ENCODE measurements at regions not wholly inside any gene's neighbourhood (a gene's known extent, or its start where the extent isn't known, plus 50 kb on each side); places are given as distances from the start of the nearest gene placed in this dataset.
A peak's percentile ranks its signal among the peaks of the same experiment; 100 is the strongest.

DNA sequence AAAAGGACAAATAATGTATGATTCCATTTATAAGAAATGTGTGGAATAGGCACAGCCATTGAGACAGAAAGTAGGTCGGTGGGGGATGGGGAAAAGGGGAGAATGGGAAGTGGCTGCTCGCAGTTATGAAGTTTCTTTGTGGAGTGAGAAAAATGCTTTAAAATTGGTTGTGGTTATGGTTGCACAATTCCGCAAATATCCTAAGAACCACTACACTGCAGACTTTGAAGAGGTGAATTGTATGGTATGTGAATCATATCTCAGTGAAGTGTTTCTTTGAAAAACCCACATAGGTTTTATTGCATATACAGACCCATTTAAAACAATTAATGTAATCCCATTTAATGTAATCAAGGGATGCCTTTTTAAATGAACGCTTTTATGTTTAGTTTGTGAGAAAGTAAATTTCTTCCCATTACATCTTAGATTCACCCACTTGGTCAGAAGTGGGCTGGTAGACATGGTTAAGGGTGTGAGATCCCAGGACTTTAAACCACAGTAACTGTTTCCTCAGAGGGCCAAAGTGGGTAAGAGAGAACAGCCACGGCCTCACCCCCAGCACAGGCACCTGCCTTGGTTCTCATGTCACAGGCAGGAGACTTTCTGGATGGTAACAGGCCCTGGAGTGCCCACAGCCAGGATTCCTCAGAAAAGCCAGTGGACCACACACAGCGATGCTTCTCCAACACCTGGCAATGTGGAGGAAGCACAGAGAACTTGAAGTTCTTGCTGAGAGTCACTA is 119.3 kb upstream of the GJB6 start:
- DNase-seq: no peak

DNA sequence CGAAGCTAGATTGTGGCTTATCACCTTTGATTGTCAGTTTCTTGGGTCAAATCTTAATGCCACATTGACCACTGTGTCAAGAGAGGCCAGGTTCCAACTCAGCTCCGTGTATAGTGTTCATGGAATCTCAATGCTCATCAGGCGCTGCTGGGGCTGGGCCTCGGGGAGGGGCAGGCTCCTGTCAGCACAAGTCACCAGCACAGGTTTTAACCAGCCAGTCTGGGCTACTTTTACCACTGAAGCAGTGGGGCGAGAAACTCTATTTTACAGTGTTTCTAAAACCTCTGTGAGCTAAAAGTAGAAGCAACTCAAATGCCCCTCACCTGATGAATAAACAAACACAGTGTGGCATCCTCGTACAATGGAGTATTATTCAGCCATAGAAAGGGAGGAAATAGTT is 118.7 kb upstream of the GJB6 start:
- no peak for DNase-seq

DNA sequence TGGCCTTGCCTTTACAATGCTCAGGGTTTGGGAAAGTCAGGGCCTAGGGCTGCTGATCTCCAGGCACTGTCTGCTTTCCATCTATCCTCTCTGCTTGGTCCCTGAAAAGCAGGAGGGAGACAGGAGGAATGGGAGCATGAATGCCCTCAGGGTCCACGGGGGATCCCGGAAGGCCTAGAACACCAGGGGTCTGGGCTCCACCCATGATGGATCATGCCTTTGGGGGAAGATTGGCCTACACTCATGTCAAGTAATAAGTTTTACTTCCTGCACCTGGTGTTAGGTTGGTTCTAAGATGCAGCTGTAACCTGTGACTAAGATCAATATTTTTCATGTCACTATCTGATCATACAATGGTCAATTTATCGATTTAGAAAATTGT is 118.3 kb upstream of the GJB6 start:
- DNase-seq: no peak

DNA sequence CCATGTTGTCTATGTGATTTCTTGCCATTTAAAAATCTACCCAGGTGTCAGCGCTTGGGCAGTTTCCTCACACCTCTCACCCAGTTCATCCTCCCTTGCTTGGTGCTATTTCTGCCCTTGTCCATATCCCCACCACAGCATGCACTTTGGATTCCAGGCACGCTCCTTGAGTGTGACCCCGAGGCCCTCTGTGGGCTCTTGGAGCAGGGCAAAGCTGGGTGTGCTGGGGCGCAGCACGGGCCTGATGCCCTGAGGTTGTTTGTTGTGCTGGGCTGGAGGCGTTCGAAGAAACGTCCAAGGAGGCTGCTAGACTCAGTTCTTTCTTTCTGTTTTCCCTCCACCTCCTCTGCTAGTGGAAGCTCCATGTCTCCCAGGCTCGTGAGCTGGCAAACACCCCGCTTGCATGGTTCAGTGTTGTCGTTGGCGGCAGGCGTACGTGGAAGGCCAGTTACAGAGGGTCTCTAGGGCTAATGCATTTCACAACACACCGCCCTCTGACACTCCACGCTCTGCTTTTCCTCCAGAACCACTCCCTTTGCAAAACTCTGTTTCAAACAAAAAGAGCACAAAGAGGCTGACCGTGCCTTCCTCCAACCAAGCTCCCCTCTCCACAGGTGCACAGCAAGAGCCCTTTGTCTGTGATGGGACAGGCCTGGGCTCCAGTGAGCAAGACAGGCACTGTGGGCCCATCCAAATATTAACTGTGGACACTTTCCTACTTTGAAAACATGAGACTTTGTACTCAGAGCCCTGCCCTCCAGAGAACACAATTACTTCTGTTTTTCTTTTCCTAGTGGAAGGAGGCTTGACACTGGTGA is 117.7 kb upstream of the GJB6 start:
- DNase-seq: no peak

DNA sequence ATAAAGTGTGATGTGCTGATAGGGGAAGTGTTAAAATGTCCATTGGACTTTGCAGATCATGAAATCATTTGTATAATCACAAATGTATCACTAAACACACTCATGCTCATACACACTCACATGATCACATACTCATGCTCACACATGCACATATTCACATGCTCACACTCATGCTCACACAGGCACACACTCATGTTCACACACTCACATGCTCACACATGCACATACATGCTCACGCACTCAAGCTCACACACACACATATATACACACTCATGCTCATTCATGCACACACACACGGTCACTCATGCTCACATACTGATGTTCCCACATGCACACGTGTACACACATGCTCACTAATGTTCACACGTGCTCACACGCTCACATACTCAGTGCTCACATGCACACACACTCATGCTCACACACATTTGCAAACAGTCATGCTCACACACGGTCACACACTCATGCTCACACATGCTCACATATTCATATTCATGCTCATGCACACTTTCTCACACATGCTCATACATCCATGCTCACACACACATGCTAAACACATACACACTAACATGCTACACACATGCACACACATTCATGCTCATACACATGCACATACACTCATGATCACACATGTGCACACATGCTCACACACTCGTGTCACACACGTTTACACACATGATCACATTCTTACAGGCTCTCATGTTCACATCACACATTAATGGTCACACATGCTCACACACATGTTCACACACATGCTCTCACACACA is 116.7 kb upstream of the GJB6 start:
- DNase-seq: no peak

DNA sequence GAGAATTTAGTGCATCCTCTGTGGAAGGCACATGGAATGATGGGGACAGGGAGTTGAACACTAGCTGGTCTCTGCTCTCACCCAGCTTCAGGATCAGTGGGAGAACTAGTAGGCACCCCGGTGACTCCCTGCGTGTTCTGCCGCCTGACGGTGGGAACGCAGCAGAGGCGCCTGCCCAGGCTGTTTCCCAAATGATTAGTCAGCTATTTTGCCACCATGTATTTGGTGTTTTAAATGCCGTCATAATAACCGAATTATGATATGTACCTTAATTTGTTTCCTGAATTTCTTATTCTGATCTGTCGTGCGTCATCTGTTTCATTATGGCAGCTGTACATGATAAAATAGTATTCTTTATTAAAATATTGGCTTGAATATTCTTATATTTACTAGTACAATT is 115.9 kb upstream of the GJB6 start:
- no peak for DNase-seq

DNA sequence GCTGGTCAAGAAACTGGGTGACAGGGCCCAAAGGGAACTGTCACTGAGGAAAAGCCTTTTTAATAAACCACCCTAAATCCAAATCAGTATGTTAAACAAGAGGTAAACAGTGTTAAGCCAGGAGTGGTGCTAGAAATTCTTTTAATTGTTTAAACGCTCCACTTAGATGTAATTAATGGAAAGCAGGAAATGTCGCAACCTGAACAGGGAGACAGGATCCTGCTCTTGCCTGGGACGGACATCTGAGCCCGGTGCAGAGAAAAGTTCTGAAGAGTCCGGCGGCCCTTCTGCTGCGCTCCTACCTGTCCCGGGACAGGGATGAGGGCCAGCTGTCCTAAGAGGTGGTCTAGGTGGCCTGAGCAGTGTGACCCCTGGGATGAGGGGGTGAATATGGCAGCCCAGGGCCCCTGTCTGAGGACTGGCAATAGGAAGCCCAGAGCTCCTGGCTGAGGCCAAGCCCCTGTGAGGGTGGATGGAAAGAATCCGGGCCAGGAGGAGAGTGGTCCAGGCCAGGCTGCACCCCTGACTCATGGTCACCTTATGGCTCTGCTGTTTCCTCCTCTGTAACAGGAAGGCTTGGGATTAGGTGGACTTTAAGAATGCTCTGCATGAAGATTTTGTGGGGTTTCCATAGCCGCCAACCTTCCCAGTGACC is 112.8 kb upstream of the GJB6 start:
- DNase-seq: no peak

DNA sequence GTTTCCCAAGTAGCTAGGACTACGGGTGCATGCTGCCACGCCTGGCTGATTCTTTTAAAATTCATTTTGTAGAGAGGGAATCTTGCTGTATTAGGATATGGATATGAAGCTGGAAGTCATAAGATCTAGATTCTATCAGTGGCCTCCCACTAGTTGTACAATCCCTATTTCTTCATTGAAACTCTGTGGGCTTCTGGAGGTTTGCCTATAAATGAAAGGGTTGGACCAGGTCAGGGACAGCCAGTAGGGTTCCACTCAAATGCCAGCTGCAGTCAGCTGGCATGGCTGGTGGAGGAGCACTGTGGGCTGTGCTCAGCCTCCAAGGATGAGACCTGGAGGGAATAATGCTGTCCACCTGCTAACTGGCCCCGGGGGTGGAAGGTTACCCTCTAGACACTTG is 110.2 kb upstream of the GJB6 start:
- DNase-seq: no peak

DNA sequence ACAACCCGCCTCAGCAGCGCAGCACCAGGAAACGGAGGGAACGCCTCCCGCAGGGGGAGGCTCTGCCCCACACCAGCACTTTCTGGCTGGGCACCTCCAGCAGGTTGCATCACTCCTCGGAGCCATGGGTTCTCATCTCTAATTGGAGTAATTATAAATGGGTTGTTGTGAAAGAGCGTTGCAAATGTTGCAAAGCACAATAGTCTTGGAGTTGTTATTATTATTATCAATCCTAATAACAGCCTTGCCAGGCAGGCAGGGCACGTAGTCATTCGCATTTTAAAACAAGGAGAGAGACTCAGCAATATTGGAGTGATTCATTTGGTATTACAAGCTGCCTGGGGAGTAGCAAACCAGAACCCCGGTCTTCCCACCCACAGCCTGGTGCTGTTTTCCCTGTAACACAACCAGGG is 108.6 kb upstream of the GJB6 start:
- no peak for DNase-seq

DNA sequence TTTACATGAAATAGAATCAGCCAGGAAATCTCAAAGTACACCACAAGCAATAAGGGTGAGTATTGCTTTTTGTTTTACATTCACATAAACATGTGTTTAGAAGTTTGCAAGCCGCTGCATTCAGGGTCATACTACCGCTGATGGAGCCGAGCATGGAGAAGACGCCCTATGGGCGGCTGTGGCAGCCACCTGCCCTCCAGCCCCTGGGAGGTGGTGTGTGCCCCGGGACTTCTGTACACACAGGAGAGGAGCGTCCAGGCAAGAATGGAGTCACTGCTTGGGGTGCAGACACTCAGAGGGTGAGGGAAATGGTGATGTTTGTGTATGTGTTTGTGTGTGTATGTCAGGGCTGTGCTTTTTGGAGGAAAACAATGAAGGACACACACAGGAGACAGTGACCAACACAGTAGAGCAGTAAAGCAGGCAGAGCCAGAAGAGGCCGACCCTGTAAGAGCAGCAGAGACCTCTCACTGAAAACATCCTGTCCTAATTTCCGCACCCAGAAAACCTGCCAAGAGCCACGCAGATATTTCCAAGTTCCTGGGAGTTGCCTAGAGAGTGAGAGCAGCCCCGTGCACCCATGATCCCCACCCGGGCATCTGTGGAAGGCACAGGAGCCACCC is 108.1 kb upstream of the GJB6 start:
- peak; percentile 10 for DNase-seq

DNA sequence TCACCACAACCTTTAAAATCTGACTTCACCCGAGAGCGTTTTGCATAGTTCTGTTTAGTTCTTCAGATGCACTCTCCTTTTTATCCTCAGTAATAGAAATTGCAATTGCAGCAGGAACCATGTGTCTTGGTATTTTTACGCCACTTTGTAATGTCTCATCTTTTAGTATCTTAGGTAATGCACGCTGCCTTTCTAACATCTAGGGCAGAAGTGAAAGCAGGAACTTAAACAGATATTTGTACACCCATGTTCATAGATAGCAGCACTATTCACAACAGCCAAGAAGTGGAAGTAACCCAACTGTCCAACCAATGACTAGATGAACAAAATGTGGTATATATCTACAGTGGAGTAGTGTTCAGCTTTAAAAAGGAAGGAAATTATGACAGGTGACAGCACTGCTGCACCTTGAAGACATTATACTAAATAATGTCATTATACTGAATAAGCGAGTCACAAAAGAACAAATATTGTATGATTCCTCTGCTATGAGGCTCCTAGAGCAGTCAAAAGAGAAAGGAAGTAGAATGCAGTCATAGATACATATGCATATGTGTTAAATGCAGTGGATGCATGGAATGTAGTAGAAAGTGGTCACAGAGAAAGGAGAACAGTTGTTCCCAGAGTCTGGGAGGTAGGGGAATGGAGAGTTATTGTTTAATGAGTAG is 105.9 kb upstream of the GJB6 start:
- DNase-seq: no peak

DNA sequence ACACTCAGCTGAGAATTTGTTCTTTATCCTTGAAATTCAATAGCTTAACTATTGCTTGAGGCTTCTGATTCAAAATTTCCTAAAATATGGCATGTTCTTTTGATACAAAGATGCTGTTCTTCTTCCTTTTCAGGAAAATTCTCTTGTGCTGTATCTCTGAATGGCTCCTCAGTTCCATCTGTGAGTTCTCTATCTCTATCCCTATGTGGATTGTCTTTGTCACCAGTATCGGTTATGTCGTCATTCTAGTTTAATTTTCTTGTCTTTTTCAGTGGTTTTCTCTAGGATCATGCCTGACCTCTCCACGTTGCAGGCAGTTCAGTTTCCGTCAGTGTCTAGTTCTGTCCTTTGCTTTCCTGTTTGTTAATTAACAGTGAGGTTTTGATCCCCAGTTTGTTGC is 104.6 kb upstream of the GJB6 start:
- DNase-seq: no peak

DNA sequence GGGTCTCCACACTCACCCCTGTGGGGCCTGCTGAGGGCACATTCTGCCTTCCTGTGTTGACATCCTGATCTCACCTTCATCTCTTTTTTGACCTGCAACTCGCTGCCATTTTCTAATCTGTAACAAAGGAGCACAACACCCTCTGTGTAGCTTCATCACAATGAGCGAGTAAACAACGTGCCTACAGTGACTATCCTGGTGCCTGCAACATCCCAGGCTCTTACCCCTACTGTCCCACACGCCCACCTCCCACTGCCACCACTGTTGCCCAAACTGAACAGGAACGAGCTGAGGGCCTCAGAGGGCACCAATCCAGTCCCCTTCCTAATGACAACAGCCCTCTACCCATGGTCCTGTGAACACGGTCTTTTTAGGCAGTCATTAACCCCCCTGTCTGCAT is 102.2 kb upstream of the GJB6 start:
- no peak for DNase-seq

DNA sequence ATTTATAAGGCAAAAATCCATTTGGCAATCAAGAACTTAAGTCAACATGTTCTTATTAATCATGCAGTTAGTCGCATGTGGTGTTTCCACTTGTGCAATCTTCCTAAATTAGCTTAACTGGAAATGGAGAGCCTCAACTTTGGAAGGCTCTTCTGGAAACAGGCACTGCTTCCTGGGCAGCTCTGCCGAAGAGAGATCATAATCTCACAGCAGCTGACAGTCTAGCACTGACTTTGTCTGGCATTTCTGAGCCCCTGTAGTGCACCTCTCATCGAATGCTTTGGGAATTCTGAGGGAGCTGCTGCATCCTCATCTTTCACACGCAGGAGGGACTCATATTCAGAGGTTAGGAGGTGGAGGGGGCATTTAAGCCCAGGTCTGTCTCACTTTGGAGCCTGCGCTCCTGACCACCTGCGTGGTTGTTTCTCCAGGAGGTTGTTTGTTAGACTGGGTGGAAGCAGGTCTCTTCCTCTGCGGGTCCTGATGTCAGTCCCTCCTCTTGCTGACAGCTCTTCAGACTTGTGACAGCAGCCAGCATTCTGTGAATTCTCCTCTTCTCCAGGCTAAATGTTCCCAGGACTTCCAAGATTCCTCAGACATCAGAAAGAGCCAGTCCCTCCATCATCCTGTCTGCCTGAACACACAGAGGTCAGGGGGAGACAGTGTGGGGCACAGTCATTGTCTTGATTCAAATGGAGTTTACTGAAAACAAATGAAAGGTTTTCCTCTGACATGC is 100.4 kb upstream of the GJB6 start:
- no peak for DNase-seq

DNA sequence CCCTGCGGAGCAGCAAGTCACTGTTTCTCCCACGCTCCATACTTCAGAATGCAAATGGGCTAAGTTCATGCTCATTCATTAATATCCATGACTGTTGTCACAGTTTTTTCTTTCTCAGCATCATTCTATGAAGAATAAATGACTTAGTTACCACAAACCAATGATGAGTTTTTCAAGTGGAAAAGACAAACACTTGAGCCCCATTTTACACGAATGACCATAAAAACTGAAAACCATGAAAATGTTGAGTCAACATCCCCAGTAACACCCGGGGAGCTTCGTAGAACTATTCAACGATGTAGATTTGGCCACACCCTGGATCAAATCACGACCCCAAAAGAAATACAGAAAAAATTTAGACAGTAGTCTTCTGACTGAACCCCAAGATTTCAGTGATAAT is 99.8 kb upstream of the GJB6 start:
- no peak for DNase-seq

DNA sequence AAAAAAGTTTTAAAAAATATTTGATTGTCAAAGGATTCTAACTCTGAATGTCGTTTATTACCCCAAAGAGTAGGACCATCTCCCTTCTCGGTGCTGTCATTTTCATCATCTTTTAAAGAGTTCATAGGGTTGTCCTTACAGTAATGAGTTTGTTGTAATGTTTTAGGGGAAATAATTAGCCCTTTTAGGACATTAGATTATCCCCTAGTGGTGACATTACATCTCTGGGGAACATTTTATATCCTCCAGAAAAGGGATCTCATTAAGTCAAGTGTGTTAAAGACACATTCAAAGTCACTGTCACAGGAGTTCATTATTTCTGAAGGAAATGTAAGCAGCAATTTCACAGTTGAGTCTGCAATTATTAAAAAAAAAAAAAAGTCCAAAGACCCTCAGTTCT is 99.3 kb upstream of the GJB6 start:
- DNase-seq: no peak

DNA sequence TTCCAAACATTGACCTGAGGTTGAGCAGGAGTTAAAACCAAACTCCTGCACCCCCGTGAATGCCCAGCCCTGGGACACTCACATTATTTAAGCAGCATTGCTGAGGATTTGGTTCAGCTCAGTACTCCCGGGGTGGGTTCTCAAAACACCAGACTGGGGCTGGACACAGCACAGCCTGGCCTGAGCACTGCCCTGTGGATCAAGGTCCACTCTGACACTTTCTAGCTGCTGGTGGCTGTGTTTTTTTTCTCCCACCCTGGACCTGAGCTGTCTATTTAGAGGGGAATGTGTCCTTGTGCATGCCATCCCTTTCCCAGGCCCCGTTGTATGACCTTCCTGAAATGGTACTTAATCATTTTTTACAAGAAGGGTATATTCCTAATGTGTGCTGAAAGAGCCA is 94.7 kb upstream of the GJB6 start:
- no peak for DNase-seq

DNA sequence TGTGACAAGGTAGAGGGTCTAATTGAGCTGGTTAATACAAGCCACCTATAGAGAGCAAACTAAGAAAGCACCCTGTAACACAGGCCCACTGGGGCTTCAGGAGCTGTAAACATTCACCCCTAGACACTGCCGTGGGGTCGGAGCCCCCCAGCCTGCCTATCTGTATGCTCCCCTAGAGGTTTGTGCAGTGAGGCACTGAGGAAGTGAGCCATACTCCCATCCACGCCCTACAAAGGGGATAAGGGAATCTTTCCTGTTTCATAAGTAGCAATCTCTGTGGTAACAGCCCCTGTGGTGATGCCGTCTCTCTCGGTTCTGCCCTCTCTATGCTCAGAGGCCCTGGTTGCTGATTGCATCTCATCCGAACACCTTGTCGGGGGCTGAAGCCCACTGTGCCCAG is 94.2 kb upstream of the GJB6 start:
- DNase-seq: no peak

DNA sequence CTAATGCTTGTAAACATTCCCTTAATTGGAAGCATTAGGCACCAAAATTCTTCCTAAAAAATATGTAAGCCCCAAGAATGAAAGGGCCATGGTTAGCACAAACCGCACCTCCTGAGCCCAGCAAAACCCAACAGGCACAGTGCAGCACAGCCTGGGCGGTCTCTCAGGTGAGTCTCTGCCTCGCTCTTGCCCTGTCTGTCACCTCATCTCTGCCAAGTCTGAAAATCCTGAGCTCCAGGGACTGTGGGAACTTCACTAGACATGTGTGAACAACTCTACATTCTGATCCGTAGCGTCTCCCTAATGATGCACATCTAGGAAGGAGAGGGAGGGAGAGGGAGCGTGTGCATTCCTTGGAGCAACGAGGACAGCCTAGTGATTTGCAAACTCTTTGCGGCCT is 88.8 kb upstream of the GJB6 start:
- no peak for DNase-seq

DNA sequence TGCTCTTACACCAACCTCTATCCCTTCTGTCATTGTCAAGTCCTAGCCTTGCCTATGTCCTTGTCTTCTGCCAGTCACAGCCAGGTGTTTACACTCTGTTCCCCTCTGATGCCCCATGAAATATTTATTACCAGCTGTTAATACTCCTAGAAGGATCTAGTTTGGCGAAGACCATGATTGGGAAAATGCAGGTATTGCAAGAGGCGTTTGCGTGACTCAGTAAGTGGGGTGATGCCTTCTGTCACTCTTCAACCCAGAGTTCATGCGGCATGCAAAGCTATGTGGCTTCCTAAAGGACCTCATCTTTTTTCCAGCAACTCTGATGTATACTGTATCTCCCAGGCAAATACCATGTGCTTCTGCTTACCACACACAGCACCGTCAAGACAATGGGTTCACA is 81.8 kb upstream of the GJB6 start:
- DNase-seq: no peak

DNA sequence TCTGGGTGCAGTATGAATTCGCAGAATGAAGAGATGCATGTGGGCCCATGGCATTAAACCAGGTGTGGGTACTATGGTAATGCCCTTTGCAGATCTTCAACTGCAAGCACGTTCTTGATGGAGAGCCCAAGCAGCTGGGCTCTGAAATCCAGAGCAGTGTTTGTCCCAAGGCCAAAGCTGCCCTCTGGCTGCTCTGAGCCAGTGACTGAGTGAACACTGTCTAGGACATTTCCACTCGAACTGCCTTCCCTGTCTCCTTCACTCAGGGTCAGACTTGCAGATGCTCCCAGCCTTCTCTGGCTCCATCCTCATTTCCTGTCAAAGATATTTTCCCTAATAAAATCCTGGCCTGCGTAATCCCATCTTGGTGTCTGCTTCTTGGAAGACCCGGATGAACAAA is 80.2 kb upstream of the GJB6 start:
- no peak for DNase-seq
